Renal cortical epithelial cell (primary cell): ENCODE measurements at regions not wholly inside any gene's neighbourhood (a gene's known extent, or its start where the extent isn't known, plus 50 kb on each side); places are given as distances from the start of the nearest gene placed in this dataset.
A peak's percentile ranks its signal among the peaks of the same experiment; 100 is the strongest.
"Not testable (repeated sequence)": the region's sequence is repeated elsewhere in the genome, so short reads cannot be mapped to it uniquely, and the experiment has no call there.

ENCODE experiments used
- DNase-seq: peaks from one replicate; pipeline ENCODE4 v3.0.0-alpha.2; 2011; ENCODE audit warnings: low read depth

GRCh38 chr14:84273181-84273580, 1256.8 kb upstream of the FLRT2 start:
- DNase-seq: no peak

GRCh38 chr14:84282618-84283017, 1247.3 kb upstream of the FLRT2 start:
- no peak for DNase-seq

GRCh38 chr14:84288781-84289180, 1241.2 kb upstream of the FLRT2 start:
- peak; percentile 4 for DNase-seq

GRCh38 chr14:84298663-84299195, 1231.2 kb upstream of the FLRT2 start:
- no peak for DNase-seq

- no peak for DNase-seq
Measured at GRCh38 chr14:84303140-84303539, 1226.8 kb upstream of the FLRT2 start.

GRCh38 chr14:84312551-84312950, 1217.4 kb upstream of the FLRT2 start:
- no peak for DNase-seq

GRCh38 chr14:84323450-84323849, 1206.5 kb upstream of the FLRT2 start:
- no peak for DNase-seq

GRCh38 chr14:84323978-84324377, 1206.0 kb upstream of the FLRT2 start:
- DNase-seq: peak; percentile 3

GRCh38 chr14:84336433-84336832, 1193.5 kb upstream of the FLRT2 start:
- no peak for DNase-seq

- DNase-seq: peak; percentile 25
Measured at GRCh38 chr14:84340938-84341337, 1189.0 kb upstream of the FLRT2 start.

GRCh38 chr14:84341867-84342266, 1188.1 kb upstream of the FLRT2 start:
- DNase-seq: not testable (repeated sequence)

GRCh38 chr14:84343656-84344055, 1186.3 kb upstream of the FLRT2 start:
- peak; percentile 59 for DNase-seq

GRCh38 chr14:84351646-84352045, 1178.3 kb upstream of the FLRT2 start:
- DNase-seq: no peak

GRCh38 chr14:84361476-84361875, 1168.5 kb upstream of the FLRT2 start:
- DNase-seq: no peak

GRCh38 chr14:84375235-84375634, 1154.7 kb upstream of the FLRT2 start:
- peak; percentile 51 for DNase-seq

- DNase-seq: no peak
Measured at GRCh38 chr14:84390010-84390409, 1139.9 kb upstream of the FLRT2 start.

GRCh38 chr14:84397631-84398030, 1132.3 kb upstream of the FLRT2 start:
- no peak for DNase-seq

GRCh38 chr14:84399296-84399910, 1130.5 kb upstream of the FLRT2 start:
- DNase-seq: no peak

GRCh38 chr14:84401631-84402030, 1128.3 kb upstream of the FLRT2 start:
- no peak for DNase-seq

GRCh38 chr14:84403585-84403984, 1126.4 kb upstream of the FLRT2 start:
- peak; percentile 91 for DNase-seq

- peak; percentile 28 for DNase-seq
Measured at GRCh38 chr14:84404246-84404645, 1125.7 kb upstream of the FLRT2 start.

- DNase-seq: no peak
Measured at GRCh38 chr14:84409435-84409834, 1120.5 kb upstream of the FLRT2 start.

GRCh38 chr14:84410344-84410743, 1119.6 kb upstream of the FLRT2 start:
- no peak for DNase-seq

GRCh38 chr14:84420221-84420620, 1109.7 kb upstream of the FLRT2 start:
- no peak for DNase-seq
